ENCODE measurements at regions not wholly inside any gene's neighbourhood (a gene's known extent, or its start where the extent isn't known, plus 50 kb on each side); places are given as distances from the start of the nearest gene placed in this dataset.

GRCh38 chr11:134470238-134470637 lies 58.2 kb upstream of the B3GAT1 start:
- intact Hi-C loops (cut with DNase I; ENCODE audit: low total_unique reads): no loop called here
- TF ChIP-seq POLR2A (IDR thresholded peaks at IDR 0.05): no peak
- TF ChIP-seq, protein P1, sequence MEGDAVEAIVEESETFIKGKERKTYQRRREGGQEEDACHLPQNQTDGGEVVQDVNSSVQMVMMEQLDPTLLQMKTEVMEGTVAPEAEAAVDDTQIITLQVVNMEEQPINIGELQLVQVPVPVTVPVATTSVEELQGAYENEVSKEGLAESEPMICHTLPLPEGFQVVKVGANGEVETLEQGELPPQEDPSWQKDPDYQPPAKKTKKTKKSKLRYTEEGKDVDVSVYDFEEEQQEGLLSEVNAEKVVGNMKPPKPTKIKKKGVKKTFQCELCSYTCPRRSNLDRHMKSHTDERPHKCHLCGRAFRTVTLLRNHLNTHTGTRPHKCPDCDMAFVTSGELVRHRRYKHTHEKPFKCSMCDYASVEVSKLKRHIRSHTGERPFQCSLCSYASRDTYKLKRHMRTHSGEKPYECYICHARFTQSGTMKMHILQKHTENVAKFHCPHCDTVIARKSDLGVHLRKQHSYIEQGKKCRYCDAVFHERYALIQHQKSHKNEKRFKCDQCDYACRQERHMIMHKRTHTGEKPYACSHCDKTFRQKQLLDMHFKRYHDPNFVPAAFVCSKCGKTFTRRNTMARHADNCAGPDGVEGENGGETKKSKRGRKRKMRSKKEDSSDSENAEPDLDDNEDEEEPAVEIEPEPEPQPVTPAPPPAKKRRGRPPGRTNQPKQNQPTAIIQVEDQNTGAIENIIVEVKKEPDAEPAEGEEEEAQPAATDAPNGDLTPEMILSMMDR (IDR thresholded peaks at IDR 0.05 in 4 of 5, conservative IDR thresholded peaks at IDR 0.05 in 1 of 5): no peak
- ATAC-seq (no peak), DNase-seq (no peak)
- in situ Hi-C loops (cut with MboI; ENCODE audit: low sequenced_read_pairs in 4 of 4): no loop called here
- Histone ChIP-seq H3K27me3 (peaks cover 4 to 20% (median 8%) of the 10 kb centered on the region in 3 donors), H3K4me1 (no peaks in the 10 kb centered on the region), H3K4me3 (no peak overlapping the region), H3K36me3 (no peaks in the 10 kb centered on the region), H3K27ac (no peak overlapping the region), H3K9me3 (no peaks in the 10 kb centered on the region)

DNA sequence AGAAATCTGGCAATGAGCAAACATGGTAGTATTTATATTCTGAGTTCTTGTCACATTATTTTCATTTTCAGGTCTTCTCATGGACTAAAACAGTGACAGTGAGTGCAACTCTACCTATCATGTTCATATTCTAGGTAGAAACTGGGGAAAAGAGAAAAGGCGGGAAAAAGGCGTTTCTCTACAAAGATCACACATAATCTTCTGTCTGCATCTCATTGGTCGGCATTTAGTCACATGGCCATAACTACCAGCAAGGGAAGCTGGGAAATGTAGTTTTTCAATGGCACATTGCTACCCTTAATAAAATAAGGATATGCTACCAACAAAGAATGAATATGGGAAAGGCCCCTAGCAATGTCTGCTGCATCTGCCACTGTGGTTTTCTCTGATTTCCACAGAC lies 57.6 kb upstream of the B3GAT1 start:
- no peaks in the 10 kb centered on the region for H3K9me3 ChIP-seq
- peaks cover 4 to 22% (median 8%) of the 10 kb centered on the region in 3 donors for H3K27me3 ChIP-seq
- no peak overlapping the region for H3K4me3 ChIP-seq
- TF ChIP-seq, protein P1 (IDR thresholded peaks at IDR 0.05 in 4 of 5, conservative IDR thresholded peaks at IDR 0.05 in 1 of 5): no peak
- no peak for TF ChIP-seq POLR2A (IDR thresholded peaks at IDR 0.05)
- intact Hi-C loops (cut with DNase I; ENCODE audit: low total_unique reads): no loop called here
- in situ Hi-C loops (cut with MboI; ENCODE audit: low sequenced_read_pairs in 4 of 4): no loop called here
- no peaks in the 10 kb centered on the region for H3K36me3 ChIP-seq
- no peak for DNase-seq
- H3K4me1 ChIP-seq: no peaks in the 10 kb centered on the region
- no peak overlapping the region for H3K27ac ChIP-seq
- no peak for ATAC-seq

DNA sequence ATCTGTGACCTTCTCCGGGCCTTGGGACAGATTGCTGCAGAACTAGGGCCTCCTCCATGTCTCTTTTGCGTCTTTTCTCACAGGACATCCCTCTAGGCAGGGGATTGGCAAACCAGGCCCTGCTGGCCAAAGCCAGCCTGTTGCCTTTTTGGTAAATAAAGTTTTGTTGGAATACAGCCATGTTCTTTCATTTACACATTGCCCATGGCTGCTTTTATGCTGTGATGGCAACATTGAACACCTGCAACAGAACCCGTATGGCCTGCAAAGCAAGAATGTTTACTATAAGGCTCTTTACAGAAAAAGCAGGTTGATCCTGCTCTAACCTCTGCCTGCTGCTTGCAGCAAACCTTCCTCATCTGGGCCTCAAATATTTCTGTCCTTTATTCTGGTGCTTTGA lies 56.8 kb upstream of the B3GAT1 start:
- in situ Hi-C loops (cut with MboI; ENCODE audit: low sequenced_read_pairs in 4 of 4) (no loop called here), intact Hi-C loops (cut with DNase I; ENCODE audit: low total_unique reads) (no loop called here)
- DNase-seq (no peak), ATAC-seq (no peak)
- Histone ChIP-seq H3K27ac (no peak overlapping the region), H3K9me3 (no peaks in the 10 kb centered on the region), H3K36me3 (no peaks in the 10 kb centered on the region), H3K4me1 (no peaks in the 10 kb centered on the region), H3K27me3 (peaks cover 4 to 27% (median 11%) of the 10 kb centered on the region in 3 donors), H3K4me3 (no peak overlapping the region)
- TF ChIP-seq POLR2A (IDR thresholded peaks at IDR 0.05): no peak
- TF ChIP-seq, protein P1 (IDR thresholded peaks at IDR 0.05 in 4 of 5, conservative IDR thresholded peaks at IDR 0.05 in 1 of 5): no peak

GRCh38 chr11:134468081-134468668 lies 56.1 kb upstream of the B3GAT1 start:
- Histone ChIP-seq H3K36me3 (no peaks in the 10 kb centered on the region), H3K27ac (no peak overlapping the region), H3K9me3 (no peaks in the 10 kb centered on the region), H3K4me1 (no peaks in the 10 kb centered on the region), H3K27me3 (peaks cover 4 to 33% (median 14%) of the 10 kb centered on the region in 3 donors), H3K4me3 (no peak overlapping the region)
- TF ChIP-seq POLR2A (IDR thresholded peaks at IDR 0.05): no peak
- TF ChIP-seq, protein P1 (IDR thresholded peaks at IDR 0.05 in 4 of 5, conservative IDR thresholded peaks at IDR 0.05 in 1 of 5): no peak
- intact Hi-C loops (cut with DNase I; ENCODE audit: low total_unique reads): no loop called here
- DNase-seq: no peak
- no peak for ATAC-seq
- in situ Hi-C loops (cut with MboI; ENCODE audit: low sequenced_read_pairs in 4 of 4): no loop called here
